Neuronal stem cell (in vitro differentiated cells): ENCODE measurements at regions not wholly inside any gene's neighbourhood (a gene's known extent, or its start where the extent isn't known, plus 50 kb on each side); places are given as distances from the start of the nearest gene placed in this dataset.

Experiments used
- DNase-seq: peaks from one replicate; pipeline ENCODE4 v3.0.0-alpha.2; 2013; ENCODE audit warnings: low spot score
- H2AFZ ChIP-seq: one replicate; pipeline ENCODE4 v1.6.1; 2013; ENCODE audit warnings: mild to moderate bottlenecking, low read length, inconsistent platforms
- H2AK5ac ChIP-seq: 2 replicates; pipeline ENCODE4 v1.6.1; 2013; ENCODE audit warnings: low read depth, mild to moderate bottlenecking, inconsistent platforms, low read length, moderate library complexity, mixed read lengths
- H2BK120ac ChIP-seq: 2 replicates; pipeline ENCODE4 v1.6.1; 2013; ENCODE audit warnings: low read depth, mild to moderate bottlenecking, inconsistent platforms, low read length, moderate library complexity, mixed read lengths
- H2BK12ac ChIP-seq: one replicate; pipeline ENCODE4 v1.6.1; 2013; ENCODE audit warnings: low read length, inconsistent platforms
- H2BK15ac ChIP-seq: 2 replicates; pipeline ENCODE4 v1.6.1; 2013; ENCODE audit warnings: mild to moderate bottlenecking, low read length, inconsistent platforms, mixed read lengths
- H2BK5ac ChIP-seq: one replicate; pipeline ENCODE4 v1.6.1; 2013; ENCODE audit warnings: inconsistent platforms, mild to moderate bottlenecking, low read length, moderate library complexity
- H3K14ac ChIP-seq: one replicate; pipeline ENCODE4 v1.6.1; 2013; ENCODE audit warnings: low read length, inconsistent platforms
- H3K18ac ChIP-seq: 2 replicates; pipeline ENCODE4 v1.6.1; 2013; ENCODE audit warnings: low read length, inconsistent platforms
- H3K23ac ChIP-seq: 2 replicates; pipeline ENCODE4 v1.6.1; 2013; ENCODE audit warnings: low read depth, mild to moderate bottlenecking, mixed read lengths, low read length, inconsistent platforms; ENCODE audit not compliant: poor library complexity
- H3K27ac ChIP-seq: replicated peaks from 3 replicates; pipeline ENCODE4 v1.5.1; 2013; ENCODE audit warnings: low read length, inconsistent platforms
- H3K27me3 ChIP-seq, 3 experiments: 2 replicates each; pipeline ENCODE4 v1.6.1; 2013; ENCODE audit warnings: low read length in 3 of 3, mild to moderate bottlenecking in 2 of 3, inconsistent platforms in 1 of 3, low read depth in 1 of 3, mixed read lengths in 1 of 3, moderate library complexity in 1 of 3; ENCODE audit not compliant: control insufficient read depth in 3 of 3, insufficient read depth in 3 of 3
- H3K36me3 ChIP-seq, 2 donors: replicated peaks in 1 of 2; 2 replicates each; pipeline ENCODE4 v1.6.1; 2013; ENCODE audit warnings: low read length in 2 of 2; ENCODE audit not compliant: control insufficient read depth in 2 of 2, insufficient read depth in 2 of 2
- H3K4ac ChIP-seq: 2 replicates; pipeline ENCODE4 v1.6.1; 2013; ENCODE audit warnings: inconsistent platforms, mild to moderate bottlenecking, low read length, moderate library complexity
- H3K4me1 ChIP-seq, 2 donors: 1 replicate in 1 of 2; 2 replicates in 1 of 2; pipeline ENCODE4 v1.6.1; 2013; ENCODE audit warnings: low read length in 2 of 2, low read depth in 1 of 2; ENCODE audit not compliant: control insufficient read depth in 2 of 2, insufficient read depth in 1 of 2
- H3K4me2 ChIP-seq: one replicate; pipeline ENCODE4 v1.6.1; 2013; ENCODE audit warnings: mild to moderate bottlenecking, low read length, inconsistent platforms; ENCODE audit not compliant: insufficient read depth, poor library complexity, severe bottlenecking
- H3K4me3 ChIP-seq, 2 donors: 2 replicates each; pipeline ENCODE4 v1.5.1; 2013; ENCODE audit warnings: low read length in 2 of 2, mild to moderate bottlenecking in 2 of 2, inconsistent platforms in 1 of 2, moderate library complexity in 1 of 2
- H3K79me1 ChIP-seq: one replicate; pipeline ENCODE4 v1.6.1; 2013; ENCODE audit warnings: low read depth, mild to moderate bottlenecking, inconsistent platforms, low read length, moderate library complexity
- H3K9ac ChIP-seq: one replicate; pipeline ENCODE4 v1.6.1; 2013; ENCODE audit warnings: mild to moderate bottlenecking, low read depth, low read length, inconsistent platforms; ENCODE audit not compliant: poor library complexity
- H3K9me3 ChIP-seq, 2 donors: replicated peaks in 1 of 2; 2 replicates each; pipeline versions ENCODE3 to v1.6.1; 2013; ENCODE audit warnings: low read length in 2 of 2, mild to moderate bottlenecking in 2 of 2, inconsistent platforms in 1 of 2, low read depth in 1 of 2, mixed read lengths in 1 of 2, moderate library complexity in 1 of 2; ENCODE audit not compliant: control insufficient read depth in 2 of 2, insufficient read depth in 1 of 2
- H4K8ac ChIP-seq: one replicate; pipeline ENCODE4 v1.6.1; 2013; ENCODE audit warnings: low read depth, mild to moderate bottlenecking, inconsistent platforms, low read length, moderate library complexity
- H4K91ac ChIP-seq: one replicate; pipeline ENCODE4 v1.6.1; 2013; ENCODE audit warnings: low read length, low read depth, mild to moderate bottlenecking, inconsistent platforms; ENCODE audit not compliant: poor library complexity
- WGBS, 2 donors: extraction: QIAGEN DNeasy Blood & Tissue Kit; methylation state at CpG; one replicate each; pipeline ENCODE4 v1.1.7; 2013; ENCODE audit warnings: missing lambda C conversion rate in 2 of 2, mixed read lengths in 1 of 2; ENCODE audit not compliant: insufficient read length in 2 of 2, insufficient replicate concordance in 1 of 2; ENCODE audit errors: extremely low coverage in 2 of 2; 5-methylcytosine and 5-hydroxymethylcytosine counted together

DNA sequence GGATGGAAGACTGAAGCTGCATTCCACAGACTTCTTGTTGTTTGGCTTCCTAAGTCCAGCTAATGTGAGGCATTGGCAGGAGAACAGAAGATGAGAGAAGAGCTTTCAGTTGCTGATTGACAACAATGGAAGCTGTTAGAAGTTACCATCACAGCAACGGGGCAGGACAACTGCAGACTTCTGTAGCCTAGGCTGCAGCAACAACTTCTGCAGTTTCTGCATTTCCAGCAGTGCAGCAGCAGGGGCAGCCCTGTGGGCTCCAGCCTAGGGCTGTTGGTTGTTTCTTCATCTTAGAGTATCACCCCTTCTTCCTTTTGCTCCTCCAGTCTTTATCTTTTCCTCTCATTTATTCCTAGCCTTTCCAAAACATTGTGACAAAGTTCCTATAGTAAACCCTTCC, 528.8 kb upstream of the PTGER4 start:
- H3K27ac ChIP-seq, result no peak overlapping the region
- no peak overlapping the region for H3K18ac ChIP-seq

DNA sequence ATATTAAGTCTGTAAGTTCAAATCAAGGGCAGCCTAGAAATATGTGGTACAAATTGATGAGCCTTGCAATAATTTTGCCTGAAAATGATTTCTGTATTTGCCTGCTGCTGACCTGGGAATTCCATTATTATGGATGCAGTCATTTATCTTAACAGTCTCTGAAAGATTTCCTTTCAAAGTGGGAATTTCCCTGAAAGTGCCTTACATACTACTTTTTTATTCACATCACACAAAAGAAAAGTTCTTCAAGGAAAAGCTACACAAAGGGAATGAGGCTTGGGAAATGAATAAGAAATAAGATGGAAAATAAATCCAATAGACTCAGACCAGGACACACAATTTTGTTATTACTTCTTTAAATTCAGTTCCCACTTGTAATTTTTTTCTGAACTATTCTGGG, 537.8 kb upstream of the PTGER4 start:
- Histone ChIP-seq H3K23ac (no peak overlapping the region), H2BK5ac (no peak overlapping the region), H2AFZ (no peak overlapping the region), H4K8ac (no peak overlapping the region), H4K91ac (no peak overlapping the region), H2BK15ac (no peak overlapping the region), H3K4me1 (no peaks in the 10 kb centered on the region), H2AK5ac (no peak overlapping the region), H3K79me1 (no peaks in the 10 kb centered on the region), H3K36me3 (no peaks in the 10 kb centered on the region), H3K4me3 (no peak overlapping the region), H3K18ac (no peak overlapping the region), H3K27me3 (no peaks in the 10 kb centered on the region), H3K9me3 (no peaks in the 10 kb centered on the region), H3K14ac (no peak overlapping the region), H3K4me2 (no peak overlapping the region), H3K27ac (no peak overlapping the region), H3K9ac (no peak overlapping the region), H2BK120ac (no peak overlapping the region), H2BK12ac (no peak overlapping the region), H3K4ac (no peak overlapping the region)
- no peak for DNase-seq

More for the DNA sequence above, 528.8 kb upstream of the PTGER4 start:
- H2BK5ac ChIP-seq, result no peak overlapping the region
- no peak overlapping the region for H3K4me3 ChIP-seq
- H3K14ac ChIP-seq, result no peak overlapping the region
- H3K9me3 ChIP-seq, result no peaks in the 10 kb centered on the region
- H2BK15ac ChIP-seq, result no peak overlapping the region
- no peak overlapping the region for H2BK120ac ChIP-seq
- H3K79me1 ChIP-seq, result no peaks in the 10 kb centered on the region
- no peak overlapping the region for H2AK5ac ChIP-seq
- no peaks in the 10 kb centered on the region for H3K4me1 ChIP-seq
- H3K9ac ChIP-seq, result no peak overlapping the region
- H3K4ac ChIP-seq, result no peak overlapping the region
- no peak overlapping the region for H3K23ac ChIP-seq
- no peak for DNase-seq
- H4K8ac ChIP-seq, result no peak overlapping the region
- H3K27me3 ChIP-seq, result no peaks in the 10 kb centered on the region
- no peak overlapping the region for H4K91ac ChIP-seq
- no peak overlapping the region for H3K4me2 ChIP-seq
- no peak overlapping the region for H2AFZ ChIP-seq
- H3K36me3 ChIP-seq, result no peaks in the 10 kb centered on the region
- H2BK12ac ChIP-seq, result no peak overlapping the region
- WGBS, 2 donors, result no CpG with 5 or more reads among the region's 1 CpG

DNA sequence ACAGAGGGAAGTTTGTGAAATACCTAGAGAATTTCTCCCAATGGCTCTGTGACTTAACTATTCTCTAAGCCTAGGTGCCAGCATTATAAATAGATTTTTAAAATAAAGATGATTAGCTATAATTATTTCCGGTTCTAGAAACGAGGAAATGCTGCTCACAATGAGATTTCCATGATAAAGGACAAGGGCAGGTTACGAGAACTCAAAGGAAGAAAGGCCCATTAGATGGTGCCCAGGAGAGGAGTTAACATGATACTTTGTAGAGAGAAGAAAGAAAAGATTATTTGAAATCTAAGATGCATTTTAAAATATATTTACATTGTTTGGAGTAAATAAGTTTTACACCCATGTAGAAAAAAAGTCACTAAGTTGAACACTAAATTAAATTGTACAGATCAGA, 538.3 kb upstream of the PTGER4 start:
- Histone ChIP-seq H2BK12ac (no peak overlapping the region), H2BK5ac (no peak overlapping the region), H2AK5ac (no peak overlapping the region), H3K79me1 (no peaks in the 10 kb centered on the region), H3K4me2 (no peak overlapping the region), H3K36me3 (no peaks in the 10 kb centered on the region), H3K4me3 (no peak overlapping the region), H3K14ac (no peak overlapping the region), H3K4ac (no peak overlapping the region), H2AFZ (no peak overlapping the region), H4K8ac (no peak overlapping the region), H3K27ac (no peak overlapping the region), H3K9me3 (no peaks in the 10 kb centered on the region), H2BK15ac (no peak overlapping the region), H3K9ac (no peak overlapping the region), H4K91ac (no peak overlapping the region), H3K18ac (no peak overlapping the region), H3K27me3 (no peaks in the 10 kb centered on the region), H2BK120ac (no peak overlapping the region), H3K4me1 (no peaks in the 10 kb centered on the region), H3K23ac (no peak overlapping the region)
- no CpG with 5 or more reads among the region's 3 CpGs for WGBS, 2 donors
- DNase-seq, result no peak

DNA sequence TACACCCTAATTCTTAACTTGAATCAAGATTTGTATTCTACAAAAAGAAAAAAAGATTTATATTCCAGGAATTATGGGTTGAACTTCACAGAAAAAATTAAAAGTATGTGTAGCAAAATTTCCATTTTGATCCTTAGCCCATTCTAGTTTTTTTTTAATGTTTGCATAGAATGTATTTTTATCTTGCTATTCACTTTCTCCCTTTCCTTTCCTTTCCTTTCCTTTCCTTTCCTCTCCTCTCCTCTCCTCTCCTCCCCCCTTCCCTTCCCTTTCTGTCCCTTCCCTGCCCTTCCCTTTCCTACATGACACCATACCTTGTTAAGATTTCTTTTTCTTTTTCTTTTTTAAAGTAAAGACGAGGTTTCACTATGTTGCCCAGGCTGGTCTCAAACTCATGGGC, 542.5 kb upstream of the PTGER4 start:
- Histone ChIP-seq H4K8ac (no peak overlapping the region), H3K79me1 (no peaks in the 10 kb centered on the region), H3K4ac (no peak overlapping the region), H2AFZ (no peak overlapping the region), H3K4me1 (no peaks in the 10 kb centered on the region), H3K14ac (no peak overlapping the region), H2BK15ac (no peak overlapping the region), H3K18ac (no peak overlapping the region), H3K36me3 (no peaks in the 10 kb centered on the region), H2BK12ac (no peak overlapping the region), H4K91ac (no peak overlapping the region), H3K23ac (no peak overlapping the region), H3K9me3 (no peaks in the 10 kb centered on the region), H3K4me3 (no peak overlapping the region), H3K4me2 (no peak overlapping the region), H2BK5ac (no peak overlapping the region), H3K27me3 (no peaks in the 10 kb centered on the region), H3K27ac (no peak overlapping the region), H2BK120ac (no peak overlapping the region), H2AK5ac (no peak overlapping the region), H3K9ac (no peak overlapping the region)
- WGBS, 2 donors, result no CpG with 5 or more reads among the region's 1 CpG
- no peak for DNase-seq
